ENCODE measurements at regions not wholly inside any gene's neighbourhood (a gene's known extent, or its start where the extent isn't known, plus 50 kb on each side); places are given as distances from the start of the nearest gene placed in this dataset.

DNA sequence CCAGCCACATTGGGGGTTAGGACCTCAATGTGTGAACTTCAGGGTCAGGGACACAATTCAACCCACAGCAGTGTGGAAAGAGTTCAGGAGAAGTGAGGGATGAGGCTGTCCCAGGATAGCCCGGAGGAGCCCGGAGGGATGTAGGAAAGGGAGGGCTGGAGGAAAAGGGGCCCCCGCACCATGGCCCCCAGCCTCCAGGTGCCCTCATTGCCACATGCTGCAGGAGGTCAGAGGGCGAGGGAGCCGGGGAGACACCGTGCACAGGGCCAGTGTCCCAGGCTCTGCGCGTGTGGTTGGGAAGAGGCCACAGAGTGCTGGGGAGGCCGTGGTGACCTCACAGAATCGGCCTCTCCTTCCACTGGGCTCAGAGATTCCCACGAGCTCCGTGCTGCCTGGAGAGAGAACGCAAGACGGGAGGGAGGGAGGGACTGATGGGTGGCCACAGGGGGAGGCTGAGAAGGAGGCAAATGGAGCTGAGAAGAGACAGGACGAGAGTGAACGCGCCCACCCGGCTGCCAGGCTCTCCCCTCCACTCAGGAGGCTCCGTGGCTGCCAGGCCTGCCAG is 215.1 kb downstream of the DLL1 start:
- no peak overlapping the region for H3K4me3 ChIP-seq (ENCODE audit: low read depth, low read length, poor library complexity, severe bottlenecking)
- no peaks in the 10 kb centered on the region for H3K9me3 ChIP-seq (ENCODE audit: low read depth, low read length, poor library complexity, severe bottlenecking)
- peaks cover 10% of the 10 kb centered on the region for H3K27me3 ChIP-seq (replicated peaks; ENCODE audit: insufficient read depth, low read depth, low read length, poor library complexity)
- no peak overlapping the region for H3K27ac ChIP-seq (ENCODE audit: low read depth, low read length, poor library complexity, severe bottlenecking)
- H3K36me3 ChIP-seq (ENCODE audit: insufficient read depth, low read length, poor library complexity, severe bottlenecking), result no peaks in the 10 kb centered on the region
- H3K4me1 ChIP-seq (ENCODE audit: insufficient read depth, low read length, poor library complexity, severe bottlenecking), result no peaks in the 10 kb centered on the region
- no peak for DNase-seq (ENCODE audit: low spot score)
- TF ChIP-seq CTCF (conservative IDR thresholded peaks at IDR 0.05; ENCODE audit: low read depth, low read length) (no peak), EZH2 (IDR thresholded peaks at IDR 0.05; ENCODE audit: borderline replicate concordance, low read depth, low read length, poor library complexity, severe bottlenecking) (no peak)
- no TSS peak for BruUV-seq (replicated peaks)
- ChIA-PET CTCF (no interaction called here), POLR2A (ENCODE audit: low non-redundant PET) (no interaction called here)
- intact Hi-C loops (cut with micrococcal nuclease; ENCODE audit: unreplicated experiment), result no loop called here

- Histone ChIP-seq H3K9me3 (ENCODE audit: low read depth, low read length, poor library complexity, severe bottlenecking) (no peaks in the 10 kb centered on the region), H3K36me3 (ENCODE audit: insufficient read depth, low read length, poor library complexity, severe bottlenecking) (no peaks in the 10 kb centered on the region), H3K27ac (ENCODE audit: low read depth, low read length, poor library complexity, severe bottlenecking) (no peak overlapping the region), H3K4me3 (ENCODE audit: low read depth, low read length, poor library complexity, severe bottlenecking) (no peak overlapping the region), H3K4me1 (ENCODE audit: insufficient read depth, low read length, poor library complexity, severe bottlenecking) (no peaks in the 10 kb centered on the region), H3K27me3 (replicated peaks; ENCODE audit: insufficient read depth, low read depth, low read length, poor library complexity) (peaks cover 10% of the 10 kb centered on the region)
- ChIA-PET POLR2A (ENCODE audit: low non-redundant PET) (no interaction called here), CTCF (no interaction called here)
- no TSS peak for BruUV-seq (replicated peaks)
- TF ChIP-seq EZH2 (IDR thresholded peaks at IDR 0.05; ENCODE audit: borderline replicate concordance, low read depth, low read length, poor library complexity, severe bottlenecking) (no peak), CTCF (conservative IDR thresholded peaks at IDR 0.05; ENCODE audit: low read depth, low read length) (no peak)
- intact Hi-C loops (cut with micrococcal nuclease; ENCODE audit: unreplicated experiment), result no loop called here
- no peak for DNase-seq (ENCODE audit: low spot score)
Measured at GRCh38 chr6:170074907-170075306, 216.0 kb downstream of the DLL1 start.

- BruUV-seq (replicated peaks), result no TSS peak
- no peak overlapping the region for H3K4me3 ChIP-seq (ENCODE audit: low read depth, low read length, poor library complexity, severe bottlenecking)
- no peaks in the 10 kb centered on the region for H3K4me1 ChIP-seq (ENCODE audit: insufficient read depth, low read length, poor library complexity, severe bottlenecking)
- no peak overlapping the region for H3K27ac ChIP-seq (ENCODE audit: low read depth, low read length, poor library complexity, severe bottlenecking)
- H3K36me3 ChIP-seq (ENCODE audit: insufficient read depth, low read length, poor library complexity, severe bottlenecking), result no peaks in the 10 kb centered on the region
- no peaks in the 10 kb centered on the region for H3K9me3 ChIP-seq (ENCODE audit: low read depth, low read length, poor library complexity, severe bottlenecking)
- intact Hi-C loops (cut with micrococcal nuclease; ENCODE audit: unreplicated experiment), result no loop called here
- ChIA-PET CTCF (no interaction called here), POLR2A (ENCODE audit: low non-redundant PET) (no interaction called here)
- DNase-seq (ENCODE audit: low spot score), result no peak
- peaks cover 10% of the 10 kb centered on the region for H3K27me3 ChIP-seq (replicated peaks; ENCODE audit: insufficient read depth, low read depth, low read length, poor library complexity)
- no peak for TF ChIP-seq CTCF (conservative IDR thresholded peaks at IDR 0.05; ENCODE audit: low read depth, low read length)
- TF ChIP-seq EZH2 (IDR thresholded peaks at IDR 0.05; ENCODE audit: borderline replicate concordance, low read depth, low read length, poor library complexity, severe bottlenecking), result no peak
Measured at GRCh38 chr6:170074435-170074834, 216.4 kb downstream of the DLL1 start.
